ENCODE measurements at regions not wholly inside any gene's neighbourhood (a gene's known extent, or its start where the extent isn't known, plus 50 kb on each side); places are given as distances from the start of the nearest gene placed in this dataset.
"Not testable (repeated sequence)": the region's sequence is repeated elsewhere in the genome, so short reads cannot be mapped to it uniquely, and the experiment has no call there.

DNA sequence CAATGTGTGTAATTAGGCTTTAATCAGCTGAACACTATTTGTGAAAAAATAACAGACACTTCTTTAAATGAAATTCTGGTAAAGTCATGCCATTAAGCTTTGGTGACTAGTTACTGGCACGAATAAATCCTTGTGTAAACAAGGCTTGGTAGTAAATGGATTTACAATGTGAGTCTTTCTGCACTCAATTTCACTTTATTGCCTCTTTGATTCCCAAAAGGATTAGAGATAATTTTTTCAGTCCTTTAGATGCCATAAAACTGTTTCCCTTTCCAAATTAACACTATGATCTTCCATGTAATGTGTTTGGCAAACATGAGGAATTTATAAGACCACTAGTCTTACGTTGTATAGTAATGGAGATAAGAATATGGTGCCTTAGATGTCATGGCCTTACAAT is 339.5 kb upstream of the DNAJC19 start:
- H3K4me3 ChIP-seq (ENCODE audit: low read depth, low read length): no peak overlapping the region
- Mint-ChIP-seq H3K36me3 (no peaks in the 10 kb centered on the region), H3K27ac (no peak overlapping the region), H3K4me1 (no peaks in the 10 kb centered on the region), H3K4me3 (no peak overlapping the region), H3K27me3 (no peaks in the 10 kb centered on the region), H3K9me3 (peaks cover 0 to 2% (median 0%) of the 10 kb centered on the region in 7 donors)
- ATAC-seq (ENCODE audit: low read depth in 2 of 2): no peak
- H3K9me3 ChIP-seq (ENCODE audit: control insufficient read depth in 2 of 2, low read length in 2 of 2): no peaks in the 10 kb centered on the region
- no peak for DNase-seq
- no peaks in the 10 kb centered on the region for H3K4me1 ChIP-seq (ENCODE audit: control insufficient read depth, insufficient read depth, low read length, poor library complexity, severe bottlenecking)
- no peaks in the 10 kb centered on the region for H3K27me3 ChIP-seq (ENCODE audit: control insufficient read depth, insufficient read depth, low read length)
- H3K36me3 ChIP-seq (ENCODE audit: control insufficient read depth, insufficient read depth, low read length): no peaks in the 10 kb centered on the region
- no peak overlapping the region for H3K27ac ChIP-seq (ENCODE audit: insufficient read depth, low read length, poor library complexity, severe bottlenecking)

DNA sequence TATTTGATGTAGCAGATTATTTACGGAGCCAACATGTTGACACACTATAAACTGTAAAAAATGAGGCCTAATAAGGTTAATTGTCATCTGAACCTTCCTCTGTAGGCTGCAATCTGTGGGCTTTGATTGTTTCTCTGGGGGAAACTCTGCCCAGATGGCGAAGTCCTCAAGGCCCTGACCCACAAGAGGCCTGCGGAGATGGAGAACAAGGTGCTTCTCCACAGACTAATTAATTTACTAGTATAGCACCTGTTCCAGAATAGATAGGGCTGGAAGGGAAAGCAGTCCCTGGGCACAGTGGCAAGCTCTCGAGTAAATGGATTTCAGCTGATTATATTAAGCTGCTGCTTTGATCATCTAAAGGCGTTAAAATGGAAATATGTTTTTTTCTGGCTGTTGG is 338.8 kb upstream of the DNAJC19 start:
- ATAC-seq (ENCODE audit: low read depth in 2 of 2) (no peak), DNase-seq (no peak)
- no peaks in the 10 kb centered on the region for H3K4me1 ChIP-seq (ENCODE audit: control insufficient read depth, insufficient read depth, low read length, poor library complexity, severe bottlenecking)
- H3K4me3 ChIP-seq (ENCODE audit: low read depth, low read length): no peak overlapping the region
- no peaks in the 10 kb centered on the region for H3K36me3 ChIP-seq (ENCODE audit: control insufficient read depth, insufficient read depth, low read length)
- no peaks in the 10 kb centered on the region for H3K9me3 ChIP-seq (ENCODE audit: control insufficient read depth in 2 of 2, low read length in 2 of 2)
- no peak overlapping the region for H3K4me3 Mint-ChIP-seq
- H3K27ac Mint-ChIP-seq: no peak overlapping the region
- H3K4me1 Mint-ChIP-seq: no peaks in the 10 kb centered on the region
- H3K36me3 Mint-ChIP-seq: no peaks in the 10 kb centered on the region
- H3K27me3 Mint-ChIP-seq: no peaks in the 10 kb centered on the region
- no peaks in the 10 kb centered on the region for H3K27me3 ChIP-seq (ENCODE audit: control insufficient read depth, insufficient read depth, low read length)
- H3K27ac ChIP-seq (ENCODE audit: insufficient read depth, low read length, poor library complexity, severe bottlenecking): no peak overlapping the region
- H3K9me3 Mint-ChIP-seq: peaks cover 0 to 6% (median 0%) of the 10 kb centered on the region in 7 donors

DNA sequence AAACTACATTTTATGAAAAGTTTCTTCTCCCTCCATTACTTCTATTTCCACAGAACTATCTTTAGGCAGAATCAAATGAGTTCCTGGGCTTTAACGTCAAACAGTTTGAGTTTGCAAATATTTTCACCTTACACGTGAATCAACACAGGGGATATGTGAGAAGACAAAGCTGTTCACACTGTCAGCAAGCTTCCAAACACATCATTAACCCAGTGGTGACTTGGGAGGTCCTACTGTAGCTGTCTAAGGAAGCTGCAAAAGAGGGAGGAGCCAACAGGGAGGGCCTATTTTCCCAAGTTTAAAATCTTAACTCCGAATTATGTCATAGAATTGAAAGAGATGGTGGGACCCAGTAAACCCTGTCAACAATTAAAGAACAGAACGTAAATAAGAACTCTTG is 337.8 kb upstream of the DNAJC19 start:
- ATAC-seq (ENCODE audit: low read depth in 2 of 2) (no peak), DNase-seq (no peak)
- no peaks in the 10 kb centered on the region for H3K27me3 ChIP-seq (ENCODE audit: control insufficient read depth, insufficient read depth, low read length)
- H3K36me3 ChIP-seq (ENCODE audit: control insufficient read depth, insufficient read depth, low read length): no peaks in the 10 kb centered on the region
- no peak overlapping the region for H3K4me3 Mint-ChIP-seq
- no peaks in the 10 kb centered on the region for H3K4me1 Mint-ChIP-seq
- no peaks in the 10 kb centered on the region for H3K4me1 ChIP-seq (ENCODE audit: control insufficient read depth, insufficient read depth, low read length, poor library complexity, severe bottlenecking)
- H3K36me3 Mint-ChIP-seq: no peaks in the 10 kb centered on the region
- no peaks in the 10 kb centered on the region for H3K27me3 Mint-ChIP-seq
- no peak overlapping the region for H3K4me3 ChIP-seq (ENCODE audit: low read depth, low read length)
- no peak overlapping the region for H3K27ac Mint-ChIP-seq
- H3K27ac ChIP-seq (ENCODE audit: insufficient read depth, low read length, poor library complexity, severe bottlenecking): no peak overlapping the region
- H3K9me3 Mint-ChIP-seq: peaks cover 1 to 9% (median 3%) of the 10 kb centered on the region in 7 donors
- no peaks in the 10 kb centered on the region for H3K9me3 ChIP-seq (ENCODE audit: control insufficient read depth in 2 of 2, low read length in 2 of 2)

DNA sequence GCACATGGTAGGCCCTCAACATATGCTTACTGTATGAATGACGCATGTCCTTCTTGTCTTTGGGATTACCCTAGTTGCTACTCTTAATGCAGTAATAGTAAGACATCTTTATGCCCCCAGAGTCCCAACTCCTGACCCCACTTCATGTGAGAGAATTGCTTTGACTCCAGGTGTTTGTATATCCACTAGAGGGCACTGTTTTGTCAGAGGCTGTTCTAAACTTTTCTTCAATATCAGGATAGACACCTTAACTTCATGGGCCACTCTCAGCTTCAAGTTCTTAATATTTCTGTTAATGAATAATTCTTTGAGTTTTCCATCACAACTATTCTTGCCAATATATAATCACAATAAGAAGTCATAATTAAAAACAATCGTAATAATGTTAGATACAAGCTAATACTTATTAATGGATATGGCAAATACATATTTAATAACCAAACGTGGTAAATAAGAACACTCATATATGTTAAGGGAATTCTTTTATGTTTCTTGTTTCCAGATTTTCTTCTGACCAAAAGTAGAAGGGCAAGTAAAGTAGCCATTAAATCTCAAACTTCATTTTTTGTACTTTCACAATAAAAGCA is 337.2 kb upstream of the DNAJC19 start:
- Mint-ChIP-seq H3K27ac (no peak overlapping the region), H3K4me1 (no peaks in the 10 kb centered on the region), H3K4me3 (no peak overlapping the region), H3K27me3 (no peaks in the 10 kb centered on the region), H3K9me3 (peaks cover 3 to 15% (median 4%) of the 10 kb centered on the region in 7 donors), H3K36me3 (no peaks in the 10 kb centered on the region)
- H3K9me3 ChIP-seq (ENCODE audit: control insufficient read depth in 2 of 2, low read length in 2 of 2): no peaks in the 10 kb centered on the region
- no peaks in the 10 kb centered on the region for H3K27me3 ChIP-seq (ENCODE audit: control insufficient read depth, insufficient read depth, low read length)
- no peak overlapping the region for H3K4me3 ChIP-seq (ENCODE audit: low read depth, low read length)
- no peaks in the 10 kb centered on the region for H3K4me1 ChIP-seq (ENCODE audit: control insufficient read depth, insufficient read depth, low read length, poor library complexity, severe bottlenecking)
- no peak overlapping the region for H3K27ac ChIP-seq (ENCODE audit: insufficient read depth, low read length, poor library complexity, severe bottlenecking)
- no peaks in the 10 kb centered on the region for H3K36me3 ChIP-seq (ENCODE audit: control insufficient read depth, insufficient read depth, low read length)
- ATAC-seq (ENCODE audit: low read depth in 2 of 2) (no peak), DNase-seq (peak in 2 of 3 donors; percentile 5 to 7)

GRCh38 chr3:181324516-181324915 is 335.0 kb upstream of the DNAJC19 start:
- H3K36me3 Mint-ChIP-seq; H3K27me3 ChIP-seq (ENCODE audit: control insufficient read depth, insufficient read depth, low read length); H3K27ac Mint-ChIP-seq; H3K27me3 Mint-ChIP-seq; ATAC-seq (ENCODE audit: low read depth in 2 of 2); DNase-seq; H3K4me3 ChIP-seq (ENCODE audit: low read depth, low read length); H3K9me3 ChIP-seq (ENCODE audit: control insufficient read depth in 2 of 2, low read length in 2 of 2); H3K4me1 Mint-ChIP-seq; H3K4me1 ChIP-seq (ENCODE audit: control insufficient read depth, insufficient read depth, low read length, poor library complexity, severe bottlenecking); H3K4me3 Mint-ChIP-seq; H3K27ac ChIP-seq (ENCODE audit: insufficient read depth, low read length, poor library complexity, severe bottlenecking); H3K36me3 ChIP-seq (ENCODE audit: control insufficient read depth, insufficient read depth, low read length): not testable (repeated sequence)
- H3K9me3 Mint-ChIP-seq: peaks cover 3 to 23% (median 11%) of the 10 kb centered on the region in 7 donors

- no peak overlapping the region for H3K27ac ChIP-seq (ENCODE audit: insufficient read depth, low read length, poor library complexity, severe bottlenecking)
- DNase-seq (no peak), ATAC-seq (ENCODE audit: low read depth in 2 of 2) (no peak)
- no peaks in the 10 kb centered on the region for H3K36me3 Mint-ChIP-seq
- no peaks in the 10 kb centered on the region for H3K36me3 ChIP-seq (ENCODE audit: control insufficient read depth, insufficient read depth, low read length)
- peaks cover 1 to 21% (median 15%) of the 10 kb centered on the region in 7 donors for H3K9me3 Mint-ChIP-seq
- H3K27me3 Mint-ChIP-seq: no peaks in the 10 kb centered on the region
- H3K9me3 ChIP-seq (ENCODE audit: control insufficient read depth in 2 of 2, low read length in 2 of 2): no peaks in the 10 kb centered on the region
- no peaks in the 10 kb centered on the region for H3K4me1 Mint-ChIP-seq
- no peak overlapping the region for H3K4me3 ChIP-seq (ENCODE audit: low read depth, low read length)
- H3K4me1 ChIP-seq (ENCODE audit: control insufficient read depth, insufficient read depth, low read length, poor library complexity, severe bottlenecking): no peaks in the 10 kb centered on the region
- H3K27me3 ChIP-seq (ENCODE audit: control insufficient read depth, insufficient read depth, low read length): no peaks in the 10 kb centered on the region
- H3K27ac Mint-ChIP-seq: no peak overlapping the region
- no peak overlapping the region for H3K4me3 Mint-ChIP-seq
Observed at GRCh38 chr3:181318321-181318720, 328.8 kb upstream of the DNAJC19 start.

DNA sequence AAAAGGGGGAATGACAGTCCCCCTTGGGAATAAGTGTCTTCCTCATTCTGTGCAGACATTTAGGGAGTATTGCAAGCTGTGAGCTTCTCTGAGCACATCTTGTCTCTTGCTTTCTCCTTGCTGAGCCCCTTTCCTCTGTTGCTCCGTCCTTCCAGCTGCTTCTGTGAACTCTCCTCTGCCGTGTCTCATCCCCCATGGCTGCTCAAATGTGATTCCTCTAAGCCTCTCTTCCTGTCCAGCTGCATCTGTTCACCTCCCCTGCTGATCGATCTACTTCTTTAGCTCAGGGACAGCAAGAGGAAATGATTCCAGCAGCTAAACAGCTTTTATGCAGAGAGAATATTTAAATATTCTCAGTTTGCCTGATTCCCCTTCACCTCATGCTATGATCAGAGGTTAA is 328.0 kb upstream of the DNAJC19 start:
- no peak overlapping the region for H3K27ac ChIP-seq (ENCODE audit: insufficient read depth, low read length, poor library complexity, severe bottlenecking)
- H3K4me1 ChIP-seq (ENCODE audit: control insufficient read depth, insufficient read depth, low read length, poor library complexity, severe bottlenecking): no peaks in the 10 kb centered on the region
- H3K27me3 Mint-ChIP-seq: no peaks in the 10 kb centered on the region
- no peaks in the 10 kb centered on the region for H3K36me3 ChIP-seq (ENCODE audit: control insufficient read depth, insufficient read depth, low read length)
- H3K4me3 Mint-ChIP-seq: no peak overlapping the region
- H3K9me3 ChIP-seq (ENCODE audit: control insufficient read depth in 2 of 2, low read length in 2 of 2): no peaks in the 10 kb centered on the region
- no peaks in the 10 kb centered on the region for H3K36me3 Mint-ChIP-seq
- no peak overlapping the region for H3K4me3 ChIP-seq (ENCODE audit: low read depth, low read length)
- no peak for ATAC-seq (ENCODE audit: low read depth in 2 of 2)
- peaks cover 1 to 21% (median 12%) of the 10 kb centered on the region in 7 donors for H3K9me3 Mint-ChIP-seq
- no peaks in the 10 kb centered on the region for H3K4me1 Mint-ChIP-seq
- no peak for DNase-seq
- no peak overlapping the region for H3K27ac Mint-ChIP-seq
- H3K27me3 ChIP-seq (ENCODE audit: control insufficient read depth, insufficient read depth, low read length): no peaks in the 10 kb centered on the region

DNA sequence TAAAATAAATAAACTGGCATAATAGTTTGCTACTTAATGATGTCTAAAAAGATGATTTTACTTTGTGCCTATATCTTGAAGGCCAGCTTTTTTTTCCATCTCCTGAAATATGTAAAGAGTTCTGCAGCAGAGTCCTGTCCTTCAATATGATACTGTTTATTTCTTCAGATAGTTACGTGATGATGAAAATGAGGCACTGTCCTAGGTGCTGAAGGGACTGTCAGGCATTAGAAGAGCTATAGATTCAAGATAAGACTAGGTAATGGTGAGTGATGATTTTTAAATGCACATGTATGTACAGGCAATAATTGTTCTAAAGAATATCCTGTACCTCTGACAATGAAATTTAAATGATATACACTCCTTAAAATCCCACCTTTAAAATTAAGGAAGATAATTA is 326.9 kb upstream of the DNAJC19 start:
- DNase-seq: no peak
- Histone ChIP-seq H3K4me3 (ENCODE audit: low read depth, low read length) (no peak overlapping the region), H3K4me1 (ENCODE audit: control insufficient read depth, insufficient read depth, low read length, poor library complexity, severe bottlenecking) (no peaks in the 10 kb centered on the region), H3K27me3 (ENCODE audit: control insufficient read depth, insufficient read depth, low read length) (no peaks in the 10 kb centered on the region), H3K9me3 (ENCODE audit: control insufficient read depth in 2 of 2, low read length in 2 of 2) (no peaks in the 10 kb centered on the region), H3K27ac (ENCODE audit: insufficient read depth, low read length, poor library complexity, severe bottlenecking) (no peak overlapping the region), H3K36me3 (ENCODE audit: control insufficient read depth, insufficient read depth, low read length) (no peaks in the 10 kb centered on the region)
- no peaks in the 10 kb centered on the region for H3K27me3 Mint-ChIP-seq
- H3K4me1 Mint-ChIP-seq: no peaks in the 10 kb centered on the region
- no peak overlapping the region for H3K4me3 Mint-ChIP-seq
- no peak for ATAC-seq (ENCODE audit: low read depth in 2 of 2)
- H3K27ac Mint-ChIP-seq: no peak overlapping the region
- H3K9me3 Mint-ChIP-seq: peaks cover 0 to 14% (median 6%) of the 10 kb centered on the region in 7 donors
- no peaks in the 10 kb centered on the region for H3K36me3 Mint-ChIP-seq

Measured in CD4-positive, CD25-positive, alpha-beta regulatory T cell (primary cell).